ENCODE measurements at regions not wholly inside any gene's neighbourhood (a gene's known extent, or its start where the extent isn't known, plus 50 kb on each side); places are given as distances from the start of the nearest gene placed in this dataset.

DNA sequence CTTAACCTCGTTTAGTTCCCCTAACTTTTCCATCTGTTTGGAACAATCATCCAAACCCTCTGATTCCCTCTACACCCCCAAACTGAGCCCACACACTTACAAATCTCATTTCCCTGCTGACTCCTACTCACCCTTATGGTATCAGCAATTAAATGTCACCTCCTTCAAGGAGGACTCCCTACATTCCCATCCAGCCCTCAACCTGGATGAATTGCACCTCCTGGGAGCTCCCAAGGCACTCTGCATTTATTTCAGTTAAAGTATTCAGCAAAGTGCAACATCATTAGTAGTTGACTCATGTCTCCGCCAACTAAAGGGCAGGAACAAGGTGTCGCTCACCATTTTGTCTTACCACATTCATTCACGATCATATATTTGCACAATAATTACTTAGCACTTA lies 353.5 kb downstream of the TMEM114 start:
- no peak overlapping the region for H3K27ac ChIP-seq (replicated peaks)
- TF ChIP-seq, protein P1, sequence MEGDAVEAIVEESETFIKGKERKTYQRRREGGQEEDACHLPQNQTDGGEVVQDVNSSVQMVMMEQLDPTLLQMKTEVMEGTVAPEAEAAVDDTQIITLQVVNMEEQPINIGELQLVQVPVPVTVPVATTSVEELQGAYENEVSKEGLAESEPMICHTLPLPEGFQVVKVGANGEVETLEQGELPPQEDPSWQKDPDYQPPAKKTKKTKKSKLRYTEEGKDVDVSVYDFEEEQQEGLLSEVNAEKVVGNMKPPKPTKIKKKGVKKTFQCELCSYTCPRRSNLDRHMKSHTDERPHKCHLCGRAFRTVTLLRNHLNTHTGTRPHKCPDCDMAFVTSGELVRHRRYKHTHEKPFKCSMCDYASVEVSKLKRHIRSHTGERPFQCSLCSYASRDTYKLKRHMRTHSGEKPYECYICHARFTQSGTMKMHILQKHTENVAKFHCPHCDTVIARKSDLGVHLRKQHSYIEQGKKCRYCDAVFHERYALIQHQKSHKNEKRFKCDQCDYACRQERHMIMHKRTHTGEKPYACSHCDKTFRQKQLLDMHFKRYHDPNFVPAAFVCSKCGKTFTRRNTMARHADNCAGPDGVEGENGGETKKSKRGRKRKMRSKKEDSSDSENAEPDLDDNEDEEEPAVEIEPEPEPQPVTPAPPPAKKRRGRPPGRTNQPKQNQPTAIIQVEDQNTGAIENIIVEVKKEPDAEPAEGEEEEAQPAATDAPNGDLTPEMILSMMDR (IDR thresholded peaks at IDR 0.05; ENCODE audit: borderline replicate concordance): no peak
- H3K36me3 ChIP-seq: no peaks in the 10 kb centered on the region
- intact Hi-C loops (cut with micrococcal nuclease): no loop called here
- H3K4me1 ChIP-seq: no peaks in the 10 kb centered on the region
- no peaks in the 10 kb centered on the region for H3K9me3 ChIP-seq (replicated peaks)
- no peak overlapping the region for H3K4me3 ChIP-seq
- no peaks in the 10 kb centered on the region for H3K27me3 ChIP-seq (ENCODE audit: low read depth)
- DNase-seq: no peak

DNA sequence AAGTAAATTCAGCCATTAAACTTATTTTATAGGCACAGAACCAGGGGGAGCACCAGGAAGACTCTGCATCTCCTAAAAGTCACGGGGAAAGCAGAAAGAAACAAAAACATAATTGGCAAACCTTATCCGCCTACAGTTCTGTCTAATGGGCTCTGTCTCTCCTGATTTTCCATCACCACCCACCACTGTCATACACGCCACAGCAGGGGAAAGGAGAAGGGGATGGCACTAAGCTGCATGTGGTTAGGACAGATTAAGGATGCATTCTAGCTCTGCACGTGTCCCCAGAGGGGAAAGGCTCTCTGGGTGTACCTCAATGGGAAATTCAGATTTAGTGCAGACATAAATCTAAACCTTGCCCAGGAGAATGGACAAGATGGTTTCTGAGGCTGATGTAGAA lies 359.8 kb downstream of the TMEM114 start:
- Histone ChIP-seq H3K27me3 (ENCODE audit: low read depth) (no peaks in the 10 kb centered on the region), H3K4me1 (no peaks in the 10 kb centered on the region), H3K9me3 (replicated peaks) (peaks cover 6% of the 10 kb centered on the region), H3K4me3 (no peak overlapping the region), H3K36me3 (no peaks in the 10 kb centered on the region), H3K27ac (replicated peaks) (no peak overlapping the region)
- TF ChIP-seq, protein P1 (IDR thresholded peaks at IDR 0.05; ENCODE audit: borderline replicate concordance): no peak
- no peak for DNase-seq
- intact Hi-C loops (cut with micrococcal nuclease): no loop called here

DNA sequence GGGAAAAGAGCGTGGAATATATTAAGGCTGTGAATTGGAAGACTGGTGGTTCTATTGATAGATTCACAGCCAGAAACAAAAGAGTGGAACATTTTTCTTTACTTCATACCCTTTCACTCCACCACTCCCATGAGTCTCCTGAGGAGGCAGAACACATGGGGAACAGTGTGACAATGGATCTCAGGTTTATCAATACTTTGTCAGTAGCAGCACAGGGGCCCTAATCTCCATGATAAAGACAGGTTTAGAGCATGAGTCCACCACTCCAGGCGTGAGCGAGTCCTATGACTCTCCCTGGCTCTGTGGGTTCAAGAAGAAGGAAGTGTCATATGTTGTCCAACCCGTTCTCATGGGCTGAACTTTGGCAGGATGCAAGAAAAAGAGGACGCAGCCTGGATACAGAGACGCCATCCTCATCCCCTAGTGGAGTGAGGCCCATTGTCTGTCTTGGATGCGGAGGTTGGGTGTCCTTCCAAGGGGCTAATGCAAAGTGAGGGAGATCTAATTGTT lies 361.2 kb downstream of the TMEM114 start:
- H3K27ac ChIP-seq (replicated peaks): no peak overlapping the region
- H3K27me3 ChIP-seq (ENCODE audit: low read depth): no peaks in the 10 kb centered on the region
- intact Hi-C loops (cut with micrococcal nuclease): no loop called here
- no peak overlapping the region for H3K4me3 ChIP-seq
- H3K4me1 ChIP-seq: no peaks in the 10 kb centered on the region
- TF ChIP-seq, protein P1 (IDR thresholded peaks at IDR 0.05; ENCODE audit: borderline replicate concordance): no peak
- no peaks in the 10 kb centered on the region for H3K36me3 ChIP-seq
- H3K9me3 ChIP-seq (replicated peaks): peaks cover 6% of the 10 kb centered on the region
- no peak for DNase-seq

DNA sequence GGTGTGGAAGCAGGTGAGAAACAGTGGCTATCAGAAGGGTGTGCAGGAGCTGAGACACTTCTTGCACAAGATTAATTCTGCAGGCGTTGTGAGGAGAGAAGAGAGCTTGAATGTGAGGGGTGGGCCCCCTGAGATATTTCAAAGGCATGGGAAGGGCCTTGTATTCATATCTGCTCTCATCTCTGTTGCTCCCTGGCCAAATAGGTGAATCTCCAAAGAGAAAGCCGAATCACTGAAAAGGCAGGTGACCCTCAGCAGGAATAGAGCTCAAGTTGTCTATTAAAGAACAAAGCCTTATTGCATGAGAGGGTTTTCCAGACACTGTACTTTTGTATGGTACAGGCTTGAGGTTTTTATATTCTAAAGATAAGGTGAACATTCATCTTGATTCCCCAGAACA lies 373.1 kb downstream of the TMEM114 start:
- Histone ChIP-seq H3K27me3 (ENCODE audit: low read depth) (peaks cover 3% of the 10 kb centered on the region), H3K4me3 (no peak overlapping the region), H3K4me1 (no peaks in the 10 kb centered on the region), H3K9me3 (replicated peaks) (peaks cover 19% of the 10 kb centered on the region), H3K36me3 (no peaks in the 10 kb centered on the region), H3K27ac (replicated peaks) (no peak overlapping the region)
- no peak for DNase-seq
- TF ChIP-seq, protein P1 (IDR thresholded peaks at IDR 0.05; ENCODE audit: borderline replicate concordance): no peak
- intact Hi-C loops (cut with micrococcal nuclease): no loop called here

DNA sequence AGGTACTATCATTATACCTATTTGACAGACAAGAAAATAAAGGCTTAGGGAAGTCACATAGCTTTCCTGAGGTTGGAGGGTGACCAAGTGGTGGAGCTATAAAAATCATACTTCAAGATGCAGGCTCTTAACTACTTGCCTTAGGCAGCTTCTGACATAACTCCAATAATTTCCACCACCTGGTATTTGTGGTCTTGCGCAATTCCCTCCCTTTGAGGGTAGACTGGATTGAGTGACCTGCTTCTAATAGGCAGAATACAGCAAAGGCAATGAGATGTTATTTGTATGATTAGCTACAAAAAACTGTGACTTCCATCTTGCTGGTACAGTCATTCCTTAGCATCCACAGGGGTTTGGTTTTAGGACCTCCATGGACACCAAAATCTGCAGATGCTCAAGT lies 385.5 kb downstream of the TMEM114 start:
- no peak for DNase-seq
- no peaks in the 10 kb centered on the region for H3K36me3 ChIP-seq
- H3K27ac ChIP-seq (replicated peaks): no peak overlapping the region
- intact Hi-C loops (cut with micrococcal nuclease): no loop called here
- H3K4me3 ChIP-seq: no peak overlapping the region
- peaks cover 8% of the 10 kb centered on the region for H3K27me3 ChIP-seq (ENCODE audit: low read depth)
- TF ChIP-seq, protein P1 (IDR thresholded peaks at IDR 0.05; ENCODE audit: borderline replicate concordance): no peak
- H3K9me3 ChIP-seq (replicated peaks): peaks cover 30% of the 10 kb centered on the region
- no peaks in the 10 kb centered on the region for H3K4me1 ChIP-seq

DNA sequence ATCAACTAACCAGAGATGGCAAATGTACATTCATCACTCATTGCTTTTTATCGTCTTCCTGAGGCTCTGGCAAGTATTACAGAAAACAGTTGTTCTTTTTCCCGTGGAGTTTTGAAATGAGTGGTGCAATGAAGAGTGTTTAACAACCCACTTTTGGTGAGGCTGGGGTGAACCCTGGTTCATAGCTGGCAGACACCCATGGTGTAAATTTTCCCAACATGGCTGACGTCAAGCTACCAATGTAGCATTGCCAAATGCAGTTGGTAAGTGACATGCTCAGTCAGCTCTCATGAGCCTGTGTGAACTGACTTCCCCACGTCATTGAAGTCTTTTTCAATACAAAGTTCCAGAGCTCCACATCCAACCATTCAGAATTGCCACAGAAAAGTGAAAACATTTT lies 386.2 kb downstream of the TMEM114 start:
- no peaks in the 10 kb centered on the region for H3K36me3 ChIP-seq
- H3K27ac ChIP-seq (replicated peaks): no peak overlapping the region
- H3K27me3 ChIP-seq (ENCODE audit: low read depth): peaks cover 5% of the 10 kb centered on the region
- intact Hi-C loops (cut with micrococcal nuclease): no loop called here
- no peaks in the 10 kb centered on the region for H3K4me1 ChIP-seq
- H3K4me3 ChIP-seq: no peak overlapping the region
- peaks cover 30% of the 10 kb centered on the region for H3K9me3 ChIP-seq (replicated peaks)
- no peak for DNase-seq
- TF ChIP-seq, protein P1 (IDR thresholded peaks at IDR 0.05; ENCODE audit: borderline replicate concordance): no peak
